ENCODE measurements at regions not wholly inside any gene's neighbourhood (a gene's known extent, or its start where the extent isn't known, plus 50 kb on each side); places are given as distances from the start of the nearest gene placed in this dataset.

DNA sequence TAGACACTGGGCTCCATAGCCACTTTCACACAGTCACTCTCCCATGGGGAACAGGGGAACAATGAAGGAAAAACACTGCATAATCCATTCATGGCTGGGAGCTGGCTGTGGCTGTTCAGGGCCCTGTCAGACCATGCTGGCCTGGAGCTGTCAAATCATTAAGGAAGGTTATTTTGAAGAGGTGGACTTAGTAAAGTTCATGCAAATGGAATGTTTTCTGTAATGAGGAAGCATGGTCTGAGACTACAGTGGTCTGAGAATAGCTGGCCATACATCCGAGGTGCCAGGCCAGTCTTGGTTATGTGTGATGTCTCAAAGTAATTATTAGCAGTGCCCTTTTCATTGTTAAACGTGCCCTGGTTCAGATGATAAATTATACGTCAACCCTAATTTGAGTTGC, 117.1 kb upstream of the MRPS22 start:
- WGBS, 2 experiments (ENCODE audit: insufficient coverage in 1 of 2, insufficient read length in 1 of 2), result 93 to 94% methylated on average over 3 of the region's 3 CpGs
- Histone ChIP-seq H3K9ac (ENCODE audit: extremely low read depth, low read length, poor library complexity, severe bottlenecking) (no peak overlapping the region), H3K27ac (ENCODE audit: low read depth, low read length) (no peak overlapping the region), H3K4me1 (ENCODE audit: control insufficient read depth, insufficient read depth, low read length) (no peaks in the 10 kb centered on the region), H3K27me3 (ENCODE audit: control insufficient read depth, insufficient read depth, low read length, poor library complexity, severe bottlenecking) (no peaks in the 10 kb centered on the region), H3K4me3 (ENCODE audit: low read length) (no peak overlapping the region), H3K36me3 (ENCODE audit: control insufficient read depth, insufficient read depth, low read length) (no peaks in the 10 kb centered on the region), H3K9me3 (ENCODE audit: control insufficient read depth, low read length) (no peaks in the 10 kb centered on the region)
- no peak for DNase-seq
- Mint-ChIP-seq H3K27me3 (ENCODE audit: insufficient read depth) (no peaks in the 10 kb centered on the region), H3K4me1 (no peaks in the 10 kb centered on the region), H3K4me3 (no peak overlapping the region), H3K9me3 (no peaks in the 10 kb centered on the region), H3K36me3 (ENCODE audit: low read depth) (no peaks in the 10 kb centered on the region), H3K27ac (no peak overlapping the region)
- TF ChIP-seq, protein P1, sequence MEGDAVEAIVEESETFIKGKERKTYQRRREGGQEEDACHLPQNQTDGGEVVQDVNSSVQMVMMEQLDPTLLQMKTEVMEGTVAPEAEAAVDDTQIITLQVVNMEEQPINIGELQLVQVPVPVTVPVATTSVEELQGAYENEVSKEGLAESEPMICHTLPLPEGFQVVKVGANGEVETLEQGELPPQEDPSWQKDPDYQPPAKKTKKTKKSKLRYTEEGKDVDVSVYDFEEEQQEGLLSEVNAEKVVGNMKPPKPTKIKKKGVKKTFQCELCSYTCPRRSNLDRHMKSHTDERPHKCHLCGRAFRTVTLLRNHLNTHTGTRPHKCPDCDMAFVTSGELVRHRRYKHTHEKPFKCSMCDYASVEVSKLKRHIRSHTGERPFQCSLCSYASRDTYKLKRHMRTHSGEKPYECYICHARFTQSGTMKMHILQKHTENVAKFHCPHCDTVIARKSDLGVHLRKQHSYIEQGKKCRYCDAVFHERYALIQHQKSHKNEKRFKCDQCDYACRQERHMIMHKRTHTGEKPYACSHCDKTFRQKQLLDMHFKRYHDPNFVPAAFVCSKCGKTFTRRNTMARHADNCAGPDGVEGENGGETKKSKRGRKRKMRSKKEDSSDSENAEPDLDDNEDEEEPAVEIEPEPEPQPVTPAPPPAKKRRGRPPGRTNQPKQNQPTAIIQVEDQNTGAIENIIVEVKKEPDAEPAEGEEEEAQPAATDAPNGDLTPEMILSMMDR (conservative IDR thresholded peaks at IDR 0.05), result no peak

DNA sequence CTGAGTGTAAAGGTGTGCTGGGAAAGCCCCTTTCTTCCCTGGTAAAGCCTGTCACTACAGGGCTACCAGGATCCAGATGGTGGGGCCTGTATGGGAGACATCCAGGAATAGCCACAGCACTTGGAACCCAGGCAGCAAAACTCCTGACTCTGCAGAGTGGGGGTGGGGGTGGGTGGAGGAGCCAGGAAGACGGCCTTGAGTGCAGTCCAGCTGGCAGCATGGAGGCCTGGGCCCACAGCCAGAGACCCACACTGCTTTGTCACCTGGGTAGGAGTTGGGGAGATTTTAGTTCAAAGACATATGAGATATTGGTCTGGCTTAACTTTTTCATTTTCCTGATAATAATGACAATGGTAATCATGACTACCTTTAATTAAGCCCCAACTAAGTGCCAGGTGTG, 116.7 kb upstream of the MRPS22 start:
- H3K9ac ChIP-seq (ENCODE audit: extremely low read depth, low read length, poor library complexity, severe bottlenecking), result no peak overlapping the region
- no peak overlapping the region for H3K27ac ChIP-seq (ENCODE audit: low read depth, low read length)
- H3K27me3 ChIP-seq (ENCODE audit: control insufficient read depth, insufficient read depth, low read length, poor library complexity, severe bottlenecking), result no peaks in the 10 kb centered on the region
- WGBS, 2 experiments (ENCODE audit: insufficient coverage in 1 of 2, insufficient read length in 1 of 2), result 86 to 89% methylated on average over 1 of the region's 1 CpG
- H3K27ac Mint-ChIP-seq, result no peak overlapping the region
- H3K9me3 ChIP-seq (ENCODE audit: control insufficient read depth, low read length), result no peaks in the 10 kb centered on the region
- no peak overlapping the region for H3K4me3 Mint-ChIP-seq
- no peaks in the 10 kb centered on the region for H3K27me3 Mint-ChIP-seq (ENCODE audit: insufficient read depth)
- no peaks in the 10 kb centered on the region for H3K4me1 ChIP-seq (ENCODE audit: control insufficient read depth, insufficient read depth, low read length)
- H3K4me1 Mint-ChIP-seq, result no peaks in the 10 kb centered on the region
- no peak for DNase-seq
- H3K36me3 ChIP-seq (ENCODE audit: control insufficient read depth, insufficient read depth, low read length), result no peaks in the 10 kb centered on the region
- H3K9me3 Mint-ChIP-seq, result no peaks in the 10 kb centered on the region
- no peaks in the 10 kb centered on the region for H3K36me3 Mint-ChIP-seq (ENCODE audit: low read depth)
- TF ChIP-seq, protein P1 (conservative IDR thresholded peaks at IDR 0.05), result no peak
- no peak overlapping the region for H3K4me3 ChIP-seq (ENCODE audit: low read length)

DNA sequence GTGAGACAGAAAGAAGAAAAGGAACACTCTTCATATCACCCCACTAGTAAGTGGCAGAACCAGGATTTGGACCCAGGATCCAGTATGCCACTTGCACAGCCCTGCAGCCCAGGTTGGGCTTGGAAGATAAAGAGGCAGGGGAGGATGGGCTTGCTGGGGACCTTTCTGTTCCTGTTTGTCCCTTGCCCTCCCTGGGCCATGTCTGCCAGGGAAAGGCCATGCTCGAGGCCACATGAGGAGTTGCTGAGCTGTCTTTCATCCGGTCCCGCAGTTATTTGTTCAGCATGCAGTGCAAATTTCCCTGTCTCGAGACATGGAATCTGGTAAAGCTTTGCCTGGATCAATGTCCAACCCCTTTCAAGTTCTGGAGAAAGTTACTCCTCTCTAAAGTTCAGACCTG, 116.0 kb upstream of the MRPS22 start:
- Histone ChIP-seq H3K27me3 (ENCODE audit: control insufficient read depth, insufficient read depth, low read length, poor library complexity, severe bottlenecking) (no peaks in the 10 kb centered on the region), H3K9me3 (ENCODE audit: control insufficient read depth, low read length) (no peaks in the 10 kb centered on the region), H3K4me3 (ENCODE audit: low read length) (no peak overlapping the region), H3K9ac (ENCODE audit: extremely low read depth, low read length, poor library complexity, severe bottlenecking) (no peak overlapping the region), H3K27ac (ENCODE audit: low read depth, low read length) (no peak overlapping the region), H3K4me1 (ENCODE audit: control insufficient read depth, insufficient read depth, low read length) (no peaks in the 10 kb centered on the region), H3K36me3 (ENCODE audit: control insufficient read depth, insufficient read depth, low read length) (no peaks in the 10 kb centered on the region)
- no peaks in the 10 kb centered on the region for H3K9me3 Mint-ChIP-seq
- no peak overlapping the region for H3K4me3 Mint-ChIP-seq
- H3K27me3 Mint-ChIP-seq (ENCODE audit: insufficient read depth), result no peaks in the 10 kb centered on the region
- WGBS, 2 experiments (ENCODE audit: insufficient coverage in 1 of 2, insufficient read length in 1 of 2), result 80 to 91% methylated on average over 3 to 4 of the region's 4 CpGs
- no peak overlapping the region for H3K27ac Mint-ChIP-seq
- TF ChIP-seq, protein P1 (conservative IDR thresholded peaks at IDR 0.05), result no peak
- no peaks in the 10 kb centered on the region for H3K4me1 Mint-ChIP-seq
- no peak for DNase-seq
- H3K36me3 Mint-ChIP-seq (ENCODE audit: low read depth), result no peaks in the 10 kb centered on the region
